Heart right ventricle (tissue), 16 donors: ENCODE measurements at regions not wholly inside any gene's neighbourhood (a gene's known extent, or its start where the extent isn't known, plus 50 kb on each side); places are given as distances from the start of the nearest gene placed in this dataset.
"Not testable (repeated sequence)": the region's sequence is repeated elsewhere in the genome, so short reads cannot be mapped to it uniquely, and the experiment has no call there.

Source experiments
- ATAC-seq, 8 donors: fragments of 200-7000 bp; cut with Tn5 transposase; one replicate each; pipeline ENCODE4 v1.9.1; 2020; ENCODE audit warnings: mild to moderate bottlenecking in 8 of 8, moderate library complexity in 8 of 8, moderate number of reproducible peaks in 1 of 8
- DNase-seq, 2 donors: peaks; one replicate each; pipeline ENCODE4 v3.0.0-alpha.2; 2020
- H3K27ac ChIP-seq, 10 donors: fragments of 200-600 bp; sonication (generic) in 2 of 10; one replicate each; pipeline versions ENCODE4 v1.5.0 to v1.8.0; 2020 to 2022; ENCODE audit warnings: mild to moderate bottlenecking in 3 of 10
- H3K27me3 ChIP-seq, 7 donors: fragments of 200-600 bp; one replicate each; pipeline ENCODE4 v1.8.0; 2021 to 2022; ENCODE audit warnings: mild to moderate bottlenecking in 2 of 7
- H3K36me3 ChIP-seq, 9 donors: fragments of 200-600 bp; sonication (generic) in 1 of 9; one replicate each; pipeline versions ENCODE4 v1.5.0 to v1.8.0; 2020 to 2022; ENCODE audit warnings: mild to moderate bottlenecking in 2 of 9
- H3K4me1 ChIP-seq, 9 donors: fragments of 200-600 bp; sonication (generic) in 1 of 9; one replicate each; pipeline versions ENCODE4 v1.5.0 to v1.8.0; 2020 to 2022; ENCODE audit warnings: mild to moderate bottlenecking in 4 of 9
- H3K4me3 ChIP-seq, 10 donors: fragments of 200-600 bp; sonication (generic) in 2 of 10; one replicate each; pipeline versions ENCODE4 v1.5.0 to v1.8.0; 2020 to 2022; ENCODE audit warnings: mild to moderate bottlenecking in 7 of 10, moderate library complexity in 2 of 10
- H3K9me3 ChIP-seq, 11 donors: fragments of 200-600 bp in 10 of 11; sonication (generic) in 2 of 11; one replicate each; pipeline versions ENCODE4 v1.5.0 to v1.8.0; 2013 to 2022; ENCODE audit warnings: mild to moderate bottlenecking in 2 of 11, control low read depth in 1 of 11, moderate library complexity in 1 of 11
- CTCF ChIP-seq, 9 donors: fragments of 200-600 bp; sonication (generic) in 2 of 9; IDR thresholded peaks; one replicate each; pipeline versions ENCODE4 v1.5.0 to v1.8.0; 2021 to 2022; ENCODE audit warnings: antibody characterized with exemption in 9 of 9, mild to moderate bottlenecking in 5 of 9, moderate library complexity in 1 of 9
- WGBS, 2 donors: extraction: QIAGEN DNeasy Blood & Tissue Kit; methylation state at CpG; one replicate each; pipeline ENCODE4 v1.1.7; 2013; ENCODE audit warnings: inconsistent platforms in 1 of 2; 5-methylcytosine and 5-hydroxymethylcytosine counted together
- intact Hi-C, 10 donors: fragments of 100-400 bp; cut with DNase I; formaldehyde crosslinking; loops; one replicate each; pipeline versions ENCODE4 v1.11.1 to v1.14.2; 2022
- donor health status: Arrhythmogenic right ventricular cardiomyopathy.
- donor health status: ischemic (EF 13 %, LVEDD 7.1; RV severe dilation, severe dysfunction).
- donor health status: healthy with polysubstance abuse.
- donor health status: DM: no; HTN: yes; CAD: no.
- donor health status: DM: no; HTN: no; CAD: no.
- donor health status: ischemic (EF 25% LVEDD 6.9; RV normal size, moderate dysfunction).
- donor health status: ischemic (EF 25% LVEDD 5.7; RV mildly dilated, moderate dysfunction).
- donor health status: healthy.
- donor health status: DM: yes; HTN: yes; CAD: no.
- donor health status: Ischemic cardiomyopathy.
- donor health status: ischemic (EF 35%, LVEDD 5.7; RV mildly dilated, moderate dysfunction).
- donor health status: nonischemic (EF 11% LVEDD 7.7; RV severe dilation, severe dysfunction).
- donor health status: DM: yes; HTN: yes; CAD: no.
- donor health status: PGD.
- donor health status: ischemic (EF 29% LVEDD 5.4; RV normal size, mild dysfunction).
- donor health status: nonischemic (EF 23%, LVEDD 6.1; RV moderate dilation, normal function).

GRCh38 chr13:62115831-62116230, 700.2 kb upstream of the PCDH20 start:
- H3K36me3 ChIP-seq: no peaks in the 10 kb centered on the region
- H3K9me3 ChIP-seq: no peaks in the 10 kb centered on the region
- H3K4me1 ChIP-seq: no peaks in the 10 kb centered on the region
- no peak for ATAC-seq
- no peak overlapping the region for H3K27ac ChIP-seq
- no peak for TF ChIP-seq CTCF (IDR thresholded peaks at IDR 0.05)
- H3K4me3 ChIP-seq: no peak overlapping the region
- intact Hi-C loops: no loop called here
- no peak for DNase-seq
- WGBS, 2 donors: 69 to 81% methylated on average over 4 of the region's 4 CpGs
- no peaks in the 10 kb centered on the region for H3K27me3 ChIP-seq

- ATAC-seq: no peak
- H3K4me1 ChIP-seq: no peaks in the 10 kb centered on the region
- no peaks in the 10 kb centered on the region for H3K9me3 ChIP-seq
- H3K4me3 ChIP-seq: no peak overlapping the region
- no peak overlapping the region for H3K27ac ChIP-seq
- intact Hi-C loops: no loop called here
- 66 to 70% methylated on average over 3 of the region's 3 CpGs for WGBS, 2 donors
- DNase-seq: no peak
- no peaks in the 10 kb centered on the region for H3K27me3 ChIP-seq
- H3K36me3 ChIP-seq: no peaks in the 10 kb centered on the region
- TF ChIP-seq CTCF (IDR thresholded peaks at IDR 0.05): no peak
Observed at GRCh38 chr13:62113179-62113578, 697.5 kb upstream of the PCDH20 start.

- no peak for DNase-seq
- H3K27ac ChIP-seq: no peak overlapping the region
- WGBS, 2 donors: 75 to 78% methylated on average over 4 of the region's 4 CpGs
- H3K27me3 ChIP-seq: no peaks in the 10 kb centered on the region
- no peak for ATAC-seq
- H3K4me1 ChIP-seq: no peaks in the 10 kb centered on the region
- no peak overlapping the region for H3K4me3 ChIP-seq
- H3K9me3 ChIP-seq: peaks cover 0 to 3% (median 0%) of the 10 kb centered on the region in 11 donors
- intact Hi-C loops: no loop called here
- H3K36me3 ChIP-seq: no peaks in the 10 kb centered on the region
- no peak for TF ChIP-seq CTCF (IDR thresholded peaks at IDR 0.05)
Observed at GRCh38 chr13:62110079-62110478, 694.4 kb upstream of the PCDH20 start.

GRCh38 chr13:62104136-62104535, 688.5 kb upstream of the PCDH20 start:
- intact Hi-C loops, H3K4me1 ChIP-seq, DNase-seq, H3K9me3 ChIP-seq, H3K36me3 ChIP-seq, H3K27ac ChIP-seq, ATAC-seq, H3K27me3 ChIP-seq, H3K4me3 ChIP-seq: not testable (repeated sequence)
- WGBS, 2 donors: 90 to 93% methylated on average over 7 of the region's 7 CpGs

GRCh38 chr13:62096652-62097051, 681.0 kb upstream of the PCDH20 start:
- no peak for DNase-seq
- Histone ChIP-seq H3K4me3 (no peak overlapping the region), H3K9me3 (peaks cover 0 to 9% (median 2%) of the 10 kb centered on the region in 11 donors), H3K36me3 (no peaks in the 10 kb centered on the region), H3K27ac (no peak overlapping the region), H3K4me1 (no peaks in the 10 kb centered on the region), H3K27me3 (no peaks in the 10 kb centered on the region)
- ATAC-seq: no peak
- WGBS, 2 donors: 88 to 96% methylated on average over 1 of the region's 1 CpG
- no peak for TF ChIP-seq CTCF (IDR thresholded peaks at IDR 0.05)
- intact Hi-C loops: no loop called here
